Keratinocyte (primary cell): ENCODE measurements at regions not wholly inside any gene's neighbourhood (a gene's known extent, or its start where the extent isn't known, plus 50 kb on each side); places are given as distances from the start of the nearest gene placed in this dataset.

Experiments used
- DNase-seq: peaks from one replicate; pipeline ENCODE4 v3.0.0-alpha.2; 2011; ENCODE audit warnings: low read depth, missing footprints, low spot score
- FAIRE-seq: peaks from 2 replicates; lab custom pipeline; 2011; peaks lifted over from hg19 to GRCh38; lab: Jason Lieb, UNC
- H2AFZ ChIP-seq: 2 replicates; pipeline ENCODE4 v1.6.0; 2012; ENCODE audit warnings: low read length, control low read depth, inconsistent platforms; ENCODE audit not compliant: control insufficient read depth
- H3K27ac ChIP-seq: 2 replicates; pipeline ENCODE4 v1.5.1; 2011; ENCODE audit warnings: low read length; ENCODE audit not compliant: control insufficient read depth, insufficient read depth
- H3K27me3 ChIP-seq: 3 replicates; pipeline ENCODE4 v1.6.0; 2011; ENCODE audit warnings: low read length; ENCODE audit not compliant: control insufficient read depth, insufficient read depth; ENCODE audit errors: extremely low read depth
- H3K36me3 ChIP-seq, 2 experiments: 2 replicates in 1 of 2; 3 replicates in 1 of 2; pipeline ENCODE4 v1.5.1; 2011; ENCODE audit warnings: low read length in 2 of 2, mild to moderate bottlenecking in 1 of 2; ENCODE audit not compliant: control insufficient read depth in 2 of 2, insufficient read depth in 2 of 2; ENCODE audit errors: extremely low read depth in 1 of 2
- H3K4me1 ChIP-seq: 3 replicates; pipeline ENCODE4 v1.5.1; 2011; ENCODE audit warnings: low read length; ENCODE audit not compliant: control insufficient read depth, insufficient read depth; ENCODE audit errors: extremely low read depth
- H3K4me2 ChIP-seq: 3 replicates; pipeline ENCODE4 v1.6.0; 2011; ENCODE audit warnings: low read depth, low read length; ENCODE audit not compliant: control insufficient read depth, insufficient read depth; ENCODE audit errors: extremely low read depth
- H3K4me3 ChIP-seq, 3 experiments: fragments of 200-600 bp in 1 of 3; sonication (generic) in 1 of 3; 2 replicates in 2 of 3; 3 replicates in 1 of 3; pipeline ENCODE4 v1.5.1; 2011 to 2016; ENCODE audit warnings: low read length in 3 of 3, mild to moderate bottlenecking in 3 of 3, control low read depth in 2 of 3, inconsistent platforms in 1 of 3, low read depth in 1 of 3, mixed read lengths in 1 of 3, mixed run types in 1 of 3, moderate library complexity in 1 of 3; ENCODE audit not compliant: control insufficient read depth in 2 of 3, insufficient read depth in 2 of 3; ENCODE audit errors: extremely low read depth in 1 of 3
- H3K79me2 ChIP-seq: 2 replicates; pipeline ENCODE4 v1.6.0; 2012; ENCODE audit warnings: low read length; ENCODE audit not compliant: control insufficient read depth, insufficient read depth
- H3K9ac ChIP-seq: 3 replicates; pipeline ENCODE4 v1.6.0; 2011; ENCODE audit warnings: low read length; ENCODE audit not compliant: control insufficient read depth, insufficient read depth; ENCODE audit errors: extremely low read depth
- H3K9me1 ChIP-seq: 3 replicates; pipeline ENCODE4 v1.6.0; 2011; ENCODE audit warnings: low read length; ENCODE audit not compliant: control insufficient read depth, insufficient read depth; ENCODE audit errors: extremely low read depth
- H3K9me3 ChIP-seq: 2 replicates; pipeline ENCODE4 v1.5.1; 2012; ENCODE audit warnings: low read depth, low read length; ENCODE audit not compliant: control insufficient read depth
- H4K20me1 ChIP-seq: 3 replicates; pipeline ENCODE4 v1.6.0; 2011; ENCODE audit warnings: low read length; ENCODE audit not compliant: control insufficient read depth, insufficient read depth; ENCODE audit errors: extremely low read depth
- CTCF ChIP-seq, 3 experiments: IDR thresholded peaks in 1 of 3; conservative IDR thresholded peaks in 1 of 3; optimal IDR thresholded peaks in 1 of 3; 2 replicates in 2 of 3; 3 replicates in 1 of 3; pipeline versions ENCODE3 to v1.5.1; 2011; ENCODE audit warnings: low read length in 3 of 3, mild to moderate bottlenecking in 3 of 3, moderate library complexity in 2 of 3, control low read depth in 1 of 3, inconsistent platforms in 1 of 3; ENCODE audit not compliant: insufficient read depth in 2 of 3; ENCODE audit errors: extremely low read depth in 1 of 3
- EZH2 ChIP-seq: IDR thresholded peaks from one replicate; pipeline ENCODE4 v1.6.1; 2012; ENCODE audit warnings: inconsistent platforms, mild to moderate bottlenecking, low read length, moderate library complexity
- dilution Hi-C: fragments of 300-500 bp; cut with MboI; formaldehyde crosslinking; loops from one replicate; pipeline ENCODE4 v1.7.0; 2020; ENCODE audit warnings: low sequenced_read_pairs; ENCODE audit not compliant: extremely low pct_ligation_motif_present

GRCh38 chrX:113297437-113297836, 456.8 kb upstream of the AMOT start:
- Histone ChIP-seq H3K79me2 (no peaks in the 10 kb centered on the region), H2AFZ (no peak overlapping the region), H3K27me3 (no peaks in the 10 kb centered on the region), H3K4me1 (no peaks in the 10 kb centered on the region), H3K36me3 (no peaks in the 10 kb centered on the region), H3K27ac (no peak overlapping the region), H3K9me3 (no peaks in the 10 kb centered on the region), H3K9me1 (no peaks in the 10 kb centered on the region), H4K20me1 (no peaks in the 10 kb centered on the region), H3K9ac (no peak overlapping the region), H3K4me2 (no peak overlapping the region), H3K4me3 (no peak overlapping the region)
- no peak for DNase-seq
- dilution Hi-C loops: no loop called here
- no peak for TF ChIP-seq EZH2
- no peak for TF ChIP-seq CTCF (optimal IDR thresholded peaks at IDR 0.05 in 1 of 3, IDR thresholded peaks at IDR 0.05 in 1 of 3, conservative IDR thresholded peaks at IDR 0.05 in 1 of 3; ENCODE audit: extremely low read depth in 1 of 3, insufficient read depth in 2 of 3, low read length in 3 of 3)
- no peak for FAIRE-seq

- Histone ChIP-seq H3K36me3 (no peaks in the 10 kb centered on the region), H2AFZ (no peak overlapping the region), H3K9me1 (no peaks in the 10 kb centered on the region), H3K4me3 (no peak overlapping the region), H3K4me2 (no peak overlapping the region), H3K27ac (no peak overlapping the region), H4K20me1 (no peaks in the 10 kb centered on the region), H3K9ac (no peak overlapping the region), H3K27me3 (no peaks in the 10 kb centered on the region), H3K4me1 (no peaks in the 10 kb centered on the region), H3K79me2 (no peaks in the 10 kb centered on the region), H3K9me3 (no peaks in the 10 kb centered on the region)
- dilution Hi-C loops: no loop called here
- TF ChIP-seq CTCF (optimal IDR thresholded peaks at IDR 0.05 in 1 of 3, IDR thresholded peaks at IDR 0.05 in 1 of 3, conservative IDR thresholded peaks at IDR 0.05 in 1 of 3; ENCODE audit: extremely low read depth in 1 of 3, insufficient read depth in 2 of 3, low read length in 3 of 3) (no peak), EZH2 (no peak)
- FAIRE-seq: no peak
- no peak for DNase-seq
These were observed 448.9 kb upstream of the AMOT start for GRCh38 chrX:113289503-113289902.
